ENCODE measurements at regions not wholly inside any gene's neighbourhood (a gene's known extent, or its start where the extent isn't known, plus 50 kb on each side); places are given as distances from the start of the nearest gene placed in this dataset.

DNA sequence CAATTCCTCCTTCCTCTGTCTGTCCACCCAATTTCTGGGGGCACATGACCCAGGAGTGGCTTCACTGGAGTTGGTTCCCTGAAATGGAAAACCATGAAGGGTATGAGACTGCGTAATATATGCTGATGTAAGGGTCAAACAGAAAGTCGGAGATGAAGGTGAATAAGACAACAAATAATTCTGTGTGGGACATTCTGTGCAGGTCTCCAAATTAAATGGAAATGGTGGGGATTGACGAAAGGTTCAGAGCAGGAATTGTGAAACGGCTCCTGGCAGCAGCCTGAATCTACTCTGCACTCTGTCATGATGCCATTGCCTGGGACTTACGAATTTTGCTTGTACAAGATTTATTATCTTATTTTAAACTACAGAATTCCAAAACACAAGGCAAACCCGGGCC lies 174.8 kb upstream of the RORA start (continued):
- TF ChIP-seq, protein P1, sequence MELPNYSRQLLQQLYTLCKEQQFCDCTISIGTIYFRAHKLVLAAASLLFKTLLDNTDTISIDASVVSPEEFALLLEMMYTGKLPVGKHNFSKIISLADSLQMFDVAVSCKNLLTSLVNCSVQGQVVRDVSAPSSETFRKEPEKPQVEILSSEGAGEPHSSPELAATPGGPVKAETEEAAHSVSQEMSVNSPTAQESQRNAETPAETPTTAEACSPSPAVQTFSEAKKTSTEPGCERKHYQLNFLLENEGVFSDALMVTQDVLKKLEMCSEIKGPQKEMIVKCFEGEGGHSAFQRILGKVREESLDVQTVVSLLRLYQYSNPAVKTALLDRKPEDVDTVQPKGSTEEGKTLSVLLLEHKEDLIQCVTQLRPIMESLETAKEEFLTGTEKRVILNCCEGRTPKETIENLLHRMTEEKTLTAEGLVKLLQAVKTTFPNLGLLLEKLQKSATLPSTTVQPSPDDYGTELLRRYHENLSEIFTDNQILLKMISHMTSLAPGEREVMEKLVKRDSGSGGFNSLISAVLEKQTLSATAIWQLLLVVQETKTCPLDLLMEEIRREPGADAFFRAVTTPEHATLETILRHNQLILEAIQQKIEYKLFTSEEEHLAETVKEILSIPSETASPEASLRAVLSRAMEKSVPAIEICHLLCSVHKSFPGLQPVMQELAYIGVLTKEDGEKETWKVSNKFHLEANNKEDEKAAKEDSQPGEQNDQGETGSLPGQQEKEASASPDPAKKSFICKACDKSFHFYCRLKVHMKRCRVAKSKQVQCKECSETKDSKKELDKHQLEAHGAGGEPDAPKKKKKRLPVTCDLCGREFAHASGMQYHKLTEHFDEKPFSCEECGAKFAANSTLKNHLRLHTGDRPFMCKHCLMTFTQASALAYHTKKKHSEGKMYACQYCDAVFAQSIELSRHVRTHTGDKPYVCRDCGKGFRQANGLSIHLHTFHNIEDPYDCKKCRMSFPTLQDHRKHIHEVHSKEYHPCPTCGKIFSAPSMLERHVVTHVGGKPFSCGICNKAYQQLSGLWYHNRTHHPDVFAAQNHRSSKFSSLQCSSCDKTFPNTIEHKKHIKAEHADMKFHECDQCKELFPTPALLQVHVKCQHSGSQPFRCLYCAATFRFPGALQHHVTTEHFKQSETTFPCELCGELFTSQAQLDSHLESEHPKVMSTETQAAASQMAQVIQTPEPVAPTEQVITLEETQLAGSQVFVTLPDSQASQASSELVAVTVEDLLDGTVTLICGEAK (IDR thresholded peaks at IDR 0.05), result no peak
- TF ChIP-seq, protein P1 (CRISPR knock-in tag; IDR thresholded peaks at IDR 0.05), result no peak
- TF ChIP-seq WHSC1 (IDR thresholded peaks at IDR 0.05; ENCODE audit: low read length), result no peak
- TF ChIP-seq SNIP1 (IDR thresholded peaks at IDR 0.05; ENCODE audit: low read depth), result no peak
- TF ChIP-seq SIN3B (IDR thresholded peaks at IDR 0.05; ENCODE audit: low read depth), result no peak

Data from K562 (cell line).